Activated naive CD8-positive, alpha-beta T cell treated with anti-CD3 and anti-CD28 coated beads, Interleukin-2, amount 50 U/mL, for 24 hours (primary cell): ENCODE measurements at regions not wholly inside any gene's neighbourhood (a gene's known extent, or its start where the extent isn't known, plus 50 kb on each side); places are given as distances from the start of the nearest gene placed in this dataset.
"Not testable (repeated sequence)": the region's sequence is repeated elsewhere in the genome, so short reads cannot be mapped to it uniquely, and the experiment has no call there.

Experiments used
- ATAC-seq: fragments of 150-1000 bp; cut with Tn5 transposase; one replicate; pipeline ENCODE4 v1.10.0; 2021
- DNase-seq: peaks from one replicate; pipeline ENCODE4 v3.0.0; 2021
- H3K27ac Mint-ChIP-seq: one replicate; pipeline ENCODE4 v1.8.0; 2021; ENCODE audit warnings: mild to moderate bottlenecking, mixed read lengths
- H3K27me3 Mint-ChIP-seq: one replicate; pipeline ENCODE4 v1.8.0; 2021; ENCODE audit warnings: mixed read lengths
- H3K36me3 Mint-ChIP-seq: one replicate; pipeline ENCODE4 v1.8.0; 2021; ENCODE audit warnings: low read depth, mixed read lengths
- H3K4me1 Mint-ChIP-seq: one replicate; pipeline ENCODE4 v1.8.0; 2021; ENCODE audit warnings: mixed read lengths
- H3K4me3 Mint-ChIP-seq: one replicate; pipeline ENCODE4 v1.8.0; 2021; ENCODE audit warnings: mild to moderate bottlenecking, moderate library complexity, mixed read lengths
- H3K9me3 Mint-ChIP-seq: one replicate; pipeline ENCODE4 v1.8.0; 2021; ENCODE audit warnings: mixed read lengths

DNA sequence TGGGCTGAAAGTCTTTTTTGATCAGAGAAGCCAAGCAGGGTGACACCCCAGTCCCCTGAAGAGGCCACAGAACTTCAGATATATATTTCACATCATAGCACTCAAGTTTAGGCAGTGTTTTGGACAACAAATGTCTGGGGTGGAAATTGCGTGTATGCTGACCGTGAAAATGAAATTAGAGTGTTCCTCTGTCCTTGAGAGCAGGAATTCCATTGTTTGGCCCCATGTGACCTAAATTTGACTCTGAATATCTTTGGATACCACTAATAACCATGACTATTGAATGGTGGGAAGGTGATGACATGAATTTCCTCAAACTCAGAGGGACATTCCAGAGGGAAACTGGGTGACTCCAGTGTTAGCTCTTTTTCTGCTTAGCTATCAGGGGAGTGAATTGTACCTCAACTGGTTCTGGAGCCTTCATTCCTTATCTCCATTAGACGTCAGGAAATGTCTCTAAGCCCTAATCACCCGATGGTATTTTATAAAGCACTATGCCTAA, 263.5 kb upstream of the RASGRP1 start:
- Mint-ChIP-seq H3K9me3 (no peaks in the 10 kb centered on the region), H3K27me3 (peaks cover 14% of the 10 kb centered on the region), H3K36me3 (no peaks in the 10 kb centered on the region), H3K4me1 (no peaks in the 10 kb centered on the region), H3K4me3 (no peak overlapping the region), H3K27ac (no peak overlapping the region)
- DNase-seq (no peak), ATAC-seq (no peak)

DNA sequence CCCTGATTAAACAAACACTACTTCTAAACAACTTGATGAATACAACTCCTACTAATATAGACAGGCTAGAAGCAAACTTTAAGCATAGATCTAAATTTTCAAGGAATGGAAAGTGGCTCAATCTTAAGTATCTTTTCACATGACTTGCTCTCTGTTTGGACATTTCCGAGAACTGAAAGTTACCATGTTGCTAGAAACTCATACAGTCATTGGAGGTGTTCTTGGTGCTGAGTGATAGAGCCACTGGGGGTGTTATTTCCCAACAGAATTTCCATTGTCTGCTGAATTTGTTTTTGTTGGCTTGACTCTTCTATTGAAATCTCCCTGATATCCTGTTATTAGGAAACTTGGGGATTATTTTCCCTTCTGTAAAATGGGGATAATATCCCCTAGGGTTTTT, 264.5 kb upstream of the RASGRP1 start:
- Mint-ChIP-seq H3K27me3 (peaks cover 14% of the 10 kb centered on the region), H3K9me3 (peaks cover 5% of the 10 kb centered on the region), H3K4me1 (no peaks in the 10 kb centered on the region), H3K36me3 (no peaks in the 10 kb centered on the region), H3K4me3 (no peak overlapping the region), H3K27ac (no peak overlapping the region)
- DNase-seq, result no peak
- no peak for ATAC-seq

GRCh38 chr15:38842226-38842625, 277.6 kb upstream of the RASGRP1 start:
- no peak for ATAC-seq
- no peaks in the 10 kb centered on the region for H3K4me1 Mint-ChIP-seq
- no peak overlapping the region for H3K4me3 Mint-ChIP-seq
- no peak overlapping the region for H3K27ac Mint-ChIP-seq
- no peaks in the 10 kb centered on the region for H3K36me3 Mint-ChIP-seq
- DNase-seq, result no peak
- no peaks in the 10 kb centered on the region for H3K9me3 Mint-ChIP-seq
- peaks cover 15% of the 10 kb centered on the region for H3K27me3 Mint-ChIP-seq

- DNase-seq (no peak), ATAC-seq (no peak)
- Mint-ChIP-seq H3K9me3 (no peaks in the 10 kb centered on the region), H3K4me1 (no peaks in the 10 kb centered on the region), H3K27me3 (peaks cover 15% of the 10 kb centered on the region), H3K4me3 (no peak overlapping the region), H3K27ac (no peak overlapping the region), H3K36me3 (no peaks in the 10 kb centered on the region)
These were observed 278.5 kb upstream of the RASGRP1 start for GRCh38 chr15:38843051-38843501.

- Mint-ChIP-seq H3K4me3 (no peak overlapping the region), H3K4me1 (no peaks in the 10 kb centered on the region), H3K9me3 (no peaks in the 10 kb centered on the region), H3K27me3 (peaks cover 15% of the 10 kb centered on the region), H3K36me3 (no peaks in the 10 kb centered on the region), H3K27ac (no peak overlapping the region)
- DNase-seq (no peak), ATAC-seq (no peak)
These were observed 279.3 kb upstream of the RASGRP1 start for GRCh38 chr15:38843736-38844590.

GRCh38 chr15:38844736-38845135, 280.1 kb upstream of the RASGRP1 start:
- Mint-ChIP-seq H3K4me3 (no peak overlapping the region), H3K27me3 (peaks cover 15% of the 10 kb centered on the region), H3K36me3 (no peaks in the 10 kb centered on the region), H3K9me3 (no peaks in the 10 kb centered on the region), H3K27ac (no peak overlapping the region), H3K4me1 (no peaks in the 10 kb centered on the region)
- no peak for DNase-seq
- no peak for ATAC-seq

DNA sequence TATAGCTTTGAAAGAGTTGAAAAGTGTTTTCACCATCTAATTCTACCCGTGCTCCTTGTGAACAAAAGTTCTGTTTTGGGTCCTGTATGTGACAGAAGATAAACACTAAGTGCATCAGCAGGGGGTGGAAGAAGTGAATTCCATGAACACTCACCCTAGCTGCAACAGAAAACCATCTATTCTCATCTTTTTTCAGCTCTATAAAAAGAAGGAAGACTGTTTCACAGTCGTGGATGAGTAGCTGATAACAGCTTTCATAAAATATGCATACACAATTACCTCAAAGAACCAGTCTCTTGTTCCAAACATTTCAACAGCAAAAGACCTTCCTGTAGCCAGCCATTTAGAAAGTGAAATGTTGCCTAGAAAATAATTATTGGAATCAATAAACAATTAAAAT, 281.7 kb upstream of the RASGRP1 start:
- ATAC-seq (no peak), DNase-seq (no peak)
- Mint-ChIP-seq H3K27me3 (peaks cover 11% of the 10 kb centered on the region), H3K9me3 (no peaks in the 10 kb centered on the region), H3K36me3 (no peaks in the 10 kb centered on the region), H3K27ac (no peak overlapping the region), H3K4me1 (no peaks in the 10 kb centered on the region), H3K4me3 (no peak overlapping the region)

DNA sequence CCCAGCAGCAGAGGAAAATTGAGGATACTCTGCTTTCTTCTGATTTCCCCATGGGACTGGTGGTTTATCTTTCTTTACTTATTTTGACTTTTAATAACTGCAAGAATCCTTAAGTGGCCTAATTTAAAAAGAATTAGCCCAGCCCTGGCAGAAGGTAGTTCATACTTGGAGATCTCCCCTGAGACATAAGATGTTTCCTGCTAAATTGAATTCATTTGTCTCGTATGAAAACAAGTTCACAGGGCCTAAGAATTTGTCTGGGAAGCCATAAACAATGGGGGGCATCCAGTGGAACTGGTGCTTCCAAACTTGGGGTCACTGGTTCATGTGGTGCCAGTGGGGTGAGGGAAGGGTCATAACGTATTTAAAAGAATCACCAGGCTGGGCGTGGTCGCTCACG, 283.1 kb upstream of the RASGRP1 start:
- DNase-seq (no peak), ATAC-seq (no peak)
- Mint-ChIP-seq H3K4me1 (no peaks in the 10 kb centered on the region), H3K4me3 (no peak overlapping the region), H3K27me3 (peaks cover 5% of the 10 kb centered on the region), H3K9me3 (no peaks in the 10 kb centered on the region), H3K27ac (no peak overlapping the region), H3K36me3 (no peaks in the 10 kb centered on the region)

GRCh38 chr15:38849046-38849445, 284.4 kb upstream of the RASGRP1 start:
- Mint-ChIP-seq H3K9me3 (no peaks in the 10 kb centered on the region), H3K4me3 (no peak overlapping the region), H3K27me3 (peaks cover 5% of the 10 kb centered on the region), H3K27ac (no peak overlapping the region), H3K36me3 (no peaks in the 10 kb centered on the region), H3K4me1 (no peaks in the 10 kb centered on the region)
- DNase-seq (no peak), ATAC-seq (no peak)

GRCh38 chr15:38852188-38852587, 287.6 kb upstream of the RASGRP1 start:
- H3K4me1 Mint-ChIP-seq, ATAC-seq, H3K9me3 Mint-ChIP-seq, H3K36me3 Mint-ChIP-seq, DNase-seq, H3K4me3 Mint-ChIP-seq, H3K27ac Mint-ChIP-seq, H3K27me3 Mint-ChIP-seq: not testable (repeated sequence)

DNA sequence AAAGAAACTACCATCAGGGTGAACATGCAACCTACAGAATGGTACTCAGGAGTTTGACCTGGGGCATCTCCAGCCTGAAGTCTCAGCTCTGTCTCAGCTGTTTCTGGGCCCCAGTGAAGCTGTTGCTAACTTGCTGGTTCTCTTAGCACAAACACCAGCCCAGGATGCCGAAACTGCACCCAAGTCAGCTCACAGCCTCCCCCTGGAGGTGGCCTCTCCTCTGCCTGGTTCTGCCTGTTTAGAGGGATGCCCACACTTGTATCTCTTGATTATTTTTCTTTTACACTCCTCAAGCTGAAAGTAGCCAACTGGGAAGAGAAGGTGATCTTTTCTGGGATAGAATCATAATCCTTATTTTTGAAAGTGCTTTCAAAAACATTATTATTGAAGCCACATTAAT, 289.0 kb upstream of the RASGRP1 start:
- Mint-ChIP-seq H3K4me3 (no peak overlapping the region), H3K27ac (no peak overlapping the region), H3K27me3 (peaks cover 9% of the 10 kb centered on the region), H3K4me1 (no peaks in the 10 kb centered on the region), H3K36me3 (no peaks in the 10 kb centered on the region), H3K9me3 (no peaks in the 10 kb centered on the region)
- DNase-seq (peak; percentile 5), ATAC-seq (no peak)

- no peak overlapping the region for H3K27ac Mint-ChIP-seq
- peaks cover 6% of the 10 kb centered on the region for H3K27me3 Mint-ChIP-seq
- no peak overlapping the region for H3K4me3 Mint-ChIP-seq
- no peaks in the 10 kb centered on the region for H3K4me1 Mint-ChIP-seq
- H3K36me3 Mint-ChIP-seq, result no peaks in the 10 kb centered on the region
- no peak for ATAC-seq
- DNase-seq, result no peak
- H3K9me3 Mint-ChIP-seq, result no peaks in the 10 kb centered on the region
These were observed 289.9 kb upstream of the RASGRP1 start for GRCh38 chr15:38854506-38854905.

DNA sequence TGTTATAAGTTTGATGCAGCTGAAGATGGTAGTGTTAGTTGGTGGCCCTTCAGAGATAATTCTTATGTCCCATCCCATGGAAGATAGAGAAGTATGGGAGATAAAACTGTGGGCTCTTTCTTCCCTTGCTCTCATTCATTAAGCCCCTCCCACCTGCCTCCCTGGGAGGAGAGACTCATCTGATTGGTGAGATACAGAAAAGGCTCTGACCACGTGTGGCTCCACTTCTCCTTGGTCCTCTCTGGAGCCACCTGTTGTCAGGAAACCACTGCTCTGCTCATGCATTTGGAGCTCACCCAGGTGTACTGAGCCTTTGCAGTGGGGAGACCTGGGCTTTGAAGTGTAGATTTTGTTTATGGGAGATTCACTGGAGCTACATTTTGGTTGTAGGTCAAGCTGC, 293.2 kb upstream of the RASGRP1 start:
- H3K27ac Mint-ChIP-seq, result no peak overlapping the region
- ATAC-seq (no peak), DNase-seq (no peak)
- no peaks in the 10 kb centered on the region for H3K9me3 Mint-ChIP-seq
- no peaks in the 10 kb centered on the region for H3K4me1 Mint-ChIP-seq
- H3K4me3 Mint-ChIP-seq, result no peak overlapping the region
- H3K36me3 Mint-ChIP-seq, result no peaks in the 10 kb centered on the region
- H3K27me3 Mint-ChIP-seq, result peaks cover 12% of the 10 kb centered on the region

GRCh38 chr15:38859574-38859973, 295.0 kb upstream of the RASGRP1 start:
- Mint-ChIP-seq H3K27ac (no peak overlapping the region), H3K9me3 (no peaks in the 10 kb centered on the region), H3K4me3 (no peak overlapping the region), H3K27me3 (peaks cover 13% of the 10 kb centered on the region), H3K4me1 (no peaks in the 10 kb centered on the region), H3K36me3 (no peaks in the 10 kb centered on the region)
- ATAC-seq (no peak), DNase-seq (no peak)

DNA sequence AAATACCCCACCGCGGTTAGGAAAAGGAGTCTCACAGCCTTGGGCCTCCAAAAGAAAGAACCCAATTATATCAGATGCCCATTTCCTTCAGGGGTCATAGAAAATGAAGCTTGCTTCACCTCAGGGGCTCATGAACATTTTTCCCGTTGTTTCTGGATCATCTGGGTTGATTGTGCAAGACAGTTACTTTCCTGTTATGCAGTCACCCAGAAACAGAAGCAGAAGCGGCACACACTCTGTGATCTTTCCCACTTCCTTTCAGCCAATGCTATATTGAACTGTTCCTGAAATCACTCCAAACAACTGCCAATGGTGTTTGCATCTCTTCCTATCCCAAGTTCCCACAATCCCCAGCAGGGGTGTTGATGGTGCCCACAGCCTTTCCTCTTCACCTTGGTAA, 295.6 kb upstream of the RASGRP1 start:
- Mint-ChIP-seq H3K9me3 (no peaks in the 10 kb centered on the region), H3K4me3 (no peak overlapping the region), H3K36me3 (no peaks in the 10 kb centered on the region), H3K27me3 (peaks cover 16% of the 10 kb centered on the region), H3K4me1 (no peaks in the 10 kb centered on the region), H3K27ac (no peak overlapping the region)
- ATAC-seq (no peak), DNase-seq (no peak)
